C4-2B (cell line): ENCODE measurements at regions not wholly inside any gene's neighbourhood (a gene's known extent, or its start where the extent isn't known, plus 50 kb on each side); places are given as distances from the start of the nearest gene placed in this dataset.

ENCODE experiments used
- CTCF ChIP-seq: fragments of 450-650 bp; conservative IDR thresholded peaks from 2 replicates; pipeline ENCODE4 v1.5.1; 2017; ENCODE audit warnings: mild to moderate bottlenecking
- ZFX ChIP-seq: fragments of 450-650 bp; IDR thresholded peaks from 2 replicates; pipeline ENCODE4 v1.6.1; 2017

DNA sequence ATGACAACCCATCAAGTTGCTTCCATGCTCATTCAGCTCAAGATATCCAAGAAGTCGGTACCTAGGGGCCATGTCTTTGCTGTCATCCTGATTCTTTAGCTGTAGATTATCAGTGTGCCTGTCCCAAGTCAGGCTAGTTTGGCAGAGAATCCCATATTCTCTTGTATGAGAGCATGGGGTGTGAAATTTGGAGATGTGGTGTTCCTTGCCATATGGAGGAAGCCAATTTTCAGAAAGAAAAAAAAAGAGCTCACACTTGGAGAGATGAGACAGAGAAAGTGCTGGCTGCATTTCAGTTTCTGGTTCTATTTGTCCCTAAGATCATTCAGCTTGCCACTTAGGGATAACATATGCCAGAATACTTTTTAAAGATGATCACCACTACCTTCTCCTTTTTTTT lies 52.3 kb upstream of the SLC4A7 start:
- no peak for TF ChIP-seq CTCF
- TF ChIP-seq ZFX, result no peak
